Astrocyte (in vitro differentiated cells and primary cell): ENCODE measurements at regions not wholly inside any gene's neighbourhood (a gene's known extent, or its start where the extent isn't known, plus 50 kb on each side); places are given as distances from the start of the nearest gene placed in this dataset.

ENCODE experiments used
- CTCF ChIP-seq: IDR thresholded peaks from 2 replicates; pipeline ENCODE4 v1.5.1; 2011; ENCODE audit warnings: low read depth, mild to moderate bottlenecking, inconsistent platforms, low read length, moderate library complexity; ENCODE audit not compliant: insufficient read depth
- EZH2 ChIP-seq: IDR thresholded peaks from 2 replicates; pipeline ENCODE4 v1.6.1; 2012; ENCODE audit warnings: mild to moderate bottlenecking, low read length, inconsistent platforms; ENCODE audit not compliant: insufficient read depth

GRCh38 chrX:127128282-127128681, 308.8 kb downstream of the PRR32 start:
- TF ChIP-seq CTCF (no peak), EZH2 (no peak)
